ENCODE measurements at regions not wholly inside any gene's neighbourhood (a gene's known extent, or its start where the extent isn't known, plus 50 kb on each side); places are given as distances from the start of the nearest gene placed in this dataset.

DNA sequence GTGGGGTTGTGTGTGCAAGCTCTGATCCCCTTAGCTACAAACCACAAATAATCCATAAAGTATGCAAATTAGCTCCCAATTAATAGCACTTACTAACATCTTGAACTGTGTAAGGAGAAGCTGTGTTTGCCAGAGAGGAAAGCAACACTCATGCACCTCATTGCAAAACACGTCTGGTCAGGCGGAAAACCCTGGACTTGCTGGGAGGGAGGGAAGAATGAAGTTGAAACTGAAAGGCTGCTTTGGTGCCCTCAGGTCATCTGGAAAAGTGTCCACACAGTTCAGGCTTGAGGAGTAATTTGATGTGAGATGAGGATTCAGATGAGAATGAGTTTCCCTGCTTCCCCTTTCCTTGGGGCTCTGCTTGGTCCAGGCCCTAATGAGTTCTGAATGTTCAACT is 185.5 kb upstream of the ANKRD28 start:
- intact Hi-C loops (cut with micrococcal nuclease), result no loop called here
- Histone ChIP-seq H3K27me3 (ENCODE audit: control insufficient read depth in 2 of 2, insufficient read depth in 2 of 2, low read length in 2 of 2) (peaks cover 2 to 4% of the 10 kb centered on the region in 2 experiments), H3K4me2 (ENCODE audit: insufficient read depth, low read length) (no peak overlapping the region), H4K20me1 (replicated peaks; ENCODE audit: control insufficient read depth, extremely low read depth, insufficient read depth, low read length) (no peaks in the 10 kb centered on the region), H3K27ac (ENCODE audit: insufficient read depth, low read depth, low read length) (no peak overlapping the region), H3K9ac (replicated peaks; ENCODE audit: extremely low read depth, insufficient read depth, low read length) (no peak overlapping the region), H3K36me3 (ENCODE audit: control insufficient read depth in 2 of 2, extremely low read depth in 1 of 2, insufficient read depth in 2 of 2, low read length in 2 of 2) (no peaks in the 10 kb centered on the region), H3K4me1 (ENCODE audit: control insufficient read depth, extremely low read depth, insufficient read depth, low read length) (no peaks in the 10 kb centered on the region), H3K9me1 (replicated peaks; ENCODE audit: control insufficient read depth, extremely low read depth, insufficient read depth, low read length) (no peaks in the 10 kb centered on the region), H2AFZ (ENCODE audit: low read depth, low read length) (no peak overlapping the region), H3K79me2 (ENCODE audit: control insufficient read depth, insufficient read depth, low read length) (no peaks in the 10 kb centered on the region), H3K9me3 (replicated peaks; ENCODE audit: control insufficient read depth, insufficient read depth, low read length) (no peaks in the 10 kb centered on the region), H3K4me3 (replicated peaks in 1 of 3; ENCODE audit: insufficient read depth in 1 of 3, low read depth in 1 of 3, low read length in 3 of 3) (no peak overlapping the region)
- dilution Hi-C loops (cut with MboI; ENCODE audit: extremely low pct_ligation_motif_present, low sequenced_read_pairs), result no loop called here
- ChIA-PET CTCF (interaction anchor here (1.3 kb wide), 1 partner anchor 10 kb away, joined by 3 read pairs; no protein-coding TSS in a partner anchor), POLR2A (no interaction called here)
- no TSS peak for BruUV-seq (replicated peaks)
- TF ChIP-seq, protein P1, sequence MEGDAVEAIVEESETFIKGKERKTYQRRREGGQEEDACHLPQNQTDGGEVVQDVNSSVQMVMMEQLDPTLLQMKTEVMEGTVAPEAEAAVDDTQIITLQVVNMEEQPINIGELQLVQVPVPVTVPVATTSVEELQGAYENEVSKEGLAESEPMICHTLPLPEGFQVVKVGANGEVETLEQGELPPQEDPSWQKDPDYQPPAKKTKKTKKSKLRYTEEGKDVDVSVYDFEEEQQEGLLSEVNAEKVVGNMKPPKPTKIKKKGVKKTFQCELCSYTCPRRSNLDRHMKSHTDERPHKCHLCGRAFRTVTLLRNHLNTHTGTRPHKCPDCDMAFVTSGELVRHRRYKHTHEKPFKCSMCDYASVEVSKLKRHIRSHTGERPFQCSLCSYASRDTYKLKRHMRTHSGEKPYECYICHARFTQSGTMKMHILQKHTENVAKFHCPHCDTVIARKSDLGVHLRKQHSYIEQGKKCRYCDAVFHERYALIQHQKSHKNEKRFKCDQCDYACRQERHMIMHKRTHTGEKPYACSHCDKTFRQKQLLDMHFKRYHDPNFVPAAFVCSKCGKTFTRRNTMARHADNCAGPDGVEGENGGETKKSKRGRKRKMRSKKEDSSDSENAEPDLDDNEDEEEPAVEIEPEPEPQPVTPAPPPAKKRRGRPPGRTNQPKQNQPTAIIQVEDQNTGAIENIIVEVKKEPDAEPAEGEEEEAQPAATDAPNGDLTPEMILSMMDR (IDR thresholded peaks at IDR 0.05; ENCODE audit: extremely low read depth in 1 of 2, insufficient read depth in 1 of 2, low read depth in 1 of 2, low read length in 2 of 2), result no peak
- TF ChIP-seq MYC (IDR thresholded peaks at IDR 0.05; ENCODE audit: low read depth, low read length), result no peak
- TF ChIP-seq FOS (IDR thresholded peaks at IDR 0.05; ENCODE audit: borderline replicate concordance, insufficient read depth, low read length), result no peak
- no peak for TF ChIP-seq MAX (IDR thresholded peaks at IDR 0.05; ENCODE audit: insufficient read depth, insufficient read length)
- no peak for TF ChIP-seq EZH2 (IDR thresholded peaks at IDR 0.05; ENCODE audit: borderline replicate concordance, low read depth, low read length, severe bottlenecking)
- no peak for TF ChIP-seq GATA2 (IDR thresholded peaks at IDR 0.05; ENCODE audit: insufficient read depth, insufficient read length, low read depth, low read length)
- TF ChIP-seq POLR2A (IDR thresholded peaks at IDR 0.05; ENCODE audit: low read depth, low read length), result no peak
- no peak for TF ChIP-seq JUN (IDR thresholded peaks at IDR 0.05; ENCODE audit: borderline replicate concordance, insufficient read depth, insufficient read length, low read depth)
- TF ChIP-seq POLR2AphosphoS5 (IDR thresholded peaks at IDR 0.05; ENCODE audit: insufficient read depth, low read depth, low read length), result no peak
- FAIRE-seq (no peak), DNase-seq (ENCODE audit: low read depth, low spot score) (no peak)

All from endothelial cell of umbilical vein (primary cell).